ENCODE measurements at regions not wholly inside any gene's neighbourhood (a gene's known extent, or its start where the extent isn't known, plus 50 kb on each side); places are given as distances from the start of the nearest gene placed in this dataset.

- no peak overlapping the region for H3K4me3 ChIP-seq (ENCODE audit: low read depth, low read length)
- TF ChIP-seq MYC (IDR thresholded peaks at IDR 0.05; ENCODE audit: low read depth, low read length): no peak
- no peak for TF ChIP-seq CTCF (IDR thresholded peaks at IDR 0.05; ENCODE audit: low read depth, low read length)
- no peak for TF ChIP-seq MAX (IDR thresholded peaks at IDR 0.05; ENCODE audit: low read depth, low read length)
- no peak for TF ChIP-seq POLR2A (IDR thresholded peaks at IDR 0.05; ENCODE audit: extremely low read depth, insufficient read length)
Observed at GRCh38 chr2:120905824-120906571, 170.3 kb downstream of the GLI2 start.

DNA sequence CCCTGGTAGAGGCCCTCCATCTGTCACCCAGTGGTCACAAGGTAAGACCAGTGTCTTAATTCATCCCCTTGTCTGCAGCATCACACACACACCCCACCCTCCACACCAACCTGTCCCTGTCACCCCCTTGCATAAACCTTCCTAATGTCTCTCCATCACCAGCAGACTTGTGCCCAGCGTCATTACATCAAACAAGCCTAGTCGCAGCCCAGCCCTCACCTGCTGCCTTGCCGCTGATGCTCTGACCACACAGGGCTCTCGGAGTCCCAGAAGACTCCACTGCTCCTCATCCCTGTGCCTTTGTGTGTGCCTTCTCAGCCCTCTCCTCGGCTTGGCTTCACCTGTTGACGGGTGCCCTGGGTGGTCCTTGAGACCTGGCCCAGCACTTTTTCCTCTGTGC lies 171.2 kb downstream of the GLI2 start:
- H3K4me3 ChIP-seq (ENCODE audit: low read depth, low read length): no peak overlapping the region
- TF ChIP-seq CTCF (IDR thresholded peaks at IDR 0.05; ENCODE audit: low read depth, low read length) (no peak), POLR2A (IDR thresholded peaks at IDR 0.05; ENCODE audit: extremely low read depth, insufficient read length) (no peak), MYC (IDR thresholded peaks at IDR 0.05; ENCODE audit: low read depth, low read length) (no peak), MAX (IDR thresholded peaks at IDR 0.05; ENCODE audit: low read depth, low read length) (no peak)
- no peak for DNase-seq (ENCODE audit: low read depth)

More at GRCh38 chr2:120905824-120906571, 170.3 kb downstream of the GLI2 start:
- DNase-seq (ENCODE audit: low read depth): no peak

GRCh38 chr2:120907822-120908221 lies 172.2 kb downstream of the GLI2 start:
- no peak overlapping the region for H3K4me3 ChIP-seq (ENCODE audit: low read depth, low read length)
- DNase-seq (ENCODE audit: low read depth): peak; percentile 12
- TF ChIP-seq POLR2A (IDR thresholded peaks at IDR 0.05; ENCODE audit: extremely low read depth, insufficient read length): no peak
- TF ChIP-seq MAX (IDR thresholded peaks at IDR 0.05; ENCODE audit: low read depth, low read length): no peak
- no peak for TF ChIP-seq MYC (IDR thresholded peaks at IDR 0.05; ENCODE audit: low read depth, low read length)
- no peak for TF ChIP-seq CTCF (IDR thresholded peaks at IDR 0.05; ENCODE audit: low read depth, low read length)

DNA sequence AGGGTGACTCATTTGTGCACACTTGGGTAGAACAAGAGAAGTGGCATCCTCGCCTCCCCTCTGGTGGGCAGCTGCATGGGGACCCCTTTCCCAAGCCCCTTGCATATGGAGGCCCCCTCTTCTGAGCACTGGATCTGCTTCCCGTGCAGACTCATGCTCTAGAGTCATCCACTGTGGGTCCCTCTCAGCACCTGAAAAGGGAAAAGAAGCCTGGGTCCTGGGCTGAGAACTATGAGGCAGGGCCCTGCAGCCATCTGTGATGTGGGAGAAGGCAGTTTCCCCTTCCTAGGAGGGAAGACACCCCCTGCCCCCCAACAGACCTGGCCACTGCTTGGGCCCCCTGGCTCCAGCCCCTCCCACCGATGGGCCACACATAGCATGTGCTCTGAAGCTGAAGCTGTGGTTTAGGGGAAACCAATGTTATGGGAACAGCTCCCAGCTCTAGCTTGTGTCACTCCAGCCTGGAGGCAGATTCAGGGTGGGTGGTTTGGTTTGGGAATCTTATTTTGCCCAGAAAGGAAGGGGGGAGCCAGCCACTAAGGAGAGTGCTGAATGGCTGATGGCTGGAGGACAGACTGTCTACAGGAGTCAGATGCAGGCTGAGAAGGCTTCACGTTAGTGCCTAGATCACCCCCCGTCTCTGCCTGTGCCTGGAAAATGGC lies 172.8 kb downstream of the GLI2 start:
- no peak for DNase-seq (ENCODE audit: low read depth)
- H3K4me3 ChIP-seq (ENCODE audit: low read depth, low read length): no peak overlapping the region
- TF ChIP-seq CTCF (IDR thresholded peaks at IDR 0.05; ENCODE audit: low read depth, low read length) (no peak), MAX (IDR thresholded peaks at IDR 0.05; ENCODE audit: low read depth, low read length) (no peak), MYC (IDR thresholded peaks at IDR 0.05; ENCODE audit: low read depth, low read length) (no peak), POLR2A (IDR thresholded peaks at IDR 0.05; ENCODE audit: extremely low read depth, insufficient read length) (no peak)

GRCh38 chr2:120909102-120909501 lies 173.4 kb downstream of the GLI2 start:
- TF ChIP-seq MYC (IDR thresholded peaks at IDR 0.05; ENCODE audit: low read depth, low read length): no peak
- TF ChIP-seq CTCF (IDR thresholded peaks at IDR 0.05; ENCODE audit: low read depth, low read length): no peak
- no peak for TF ChIP-seq MAX (IDR thresholded peaks at IDR 0.05; ENCODE audit: low read depth, low read length)
- no peak for TF ChIP-seq POLR2A (IDR thresholded peaks at IDR 0.05; ENCODE audit: extremely low read depth, insufficient read length)
- H3K4me3 ChIP-seq (ENCODE audit: low read depth, low read length): no peak overlapping the region

More at GRCh38 chr2:120909102-120909501, 173.4 kb downstream of the GLI2 start:
- no peak for DNase-seq (ENCODE audit: low read depth)

All from NB4 (cell line).